Myocyte (in vitro differentiated cells): ENCODE measurements at regions not wholly inside any gene's neighbourhood (a gene's known extent, or its start where the extent isn't known, plus 50 kb on each side); places are given as distances from the start of the nearest gene placed in this dataset.

Experiments used
- DNase-seq: peaks from one replicate; pipeline ENCODE4 v3.0.0-alpha.2; 2012; ENCODE audit warnings: low read depth

DNA sequence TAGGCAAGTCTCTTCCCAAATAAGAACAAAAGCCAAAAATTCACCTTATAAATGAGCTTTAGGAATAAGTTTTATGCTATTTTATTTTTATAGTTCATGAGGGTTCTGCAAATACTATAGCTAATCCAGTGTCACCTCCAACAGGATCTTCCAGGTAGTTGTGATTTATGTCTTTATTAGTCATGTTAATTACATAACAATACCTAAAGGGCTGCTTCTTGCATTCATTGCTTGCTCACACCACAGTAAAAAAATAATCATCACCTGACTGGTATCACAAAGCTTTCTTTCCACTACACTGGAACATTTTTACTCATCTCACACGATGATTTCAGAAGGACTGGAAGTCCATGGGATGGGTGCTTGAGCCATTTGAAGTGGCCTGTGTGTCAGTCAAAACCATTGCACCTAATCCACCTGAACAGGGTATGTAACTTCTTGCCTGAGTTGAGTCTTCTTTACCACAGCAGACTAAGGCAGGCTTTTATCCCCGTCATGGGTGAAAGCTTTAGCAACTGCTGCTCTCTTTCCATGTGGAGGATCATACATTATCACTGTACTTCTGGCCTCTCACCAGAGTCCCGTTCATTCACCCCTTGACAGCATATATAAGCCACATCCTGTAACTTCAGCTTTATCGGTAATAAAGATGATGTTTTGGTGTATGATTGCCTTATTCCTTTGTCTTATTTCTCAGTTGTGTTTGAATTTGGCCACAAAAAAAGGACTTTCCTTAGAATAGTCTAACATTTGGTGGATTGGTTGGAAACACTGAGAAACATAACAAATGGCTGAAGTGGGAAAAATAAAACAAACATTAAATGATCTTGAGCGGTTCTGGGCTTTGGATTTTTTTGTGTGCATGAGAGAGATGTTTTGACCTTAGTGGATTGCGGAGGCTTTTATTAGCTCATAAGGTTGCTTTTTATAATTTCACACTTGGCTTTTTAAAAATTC is 382.6 kb upstream of the THBS1 start:
- DNase-seq = no peak

DNA sequence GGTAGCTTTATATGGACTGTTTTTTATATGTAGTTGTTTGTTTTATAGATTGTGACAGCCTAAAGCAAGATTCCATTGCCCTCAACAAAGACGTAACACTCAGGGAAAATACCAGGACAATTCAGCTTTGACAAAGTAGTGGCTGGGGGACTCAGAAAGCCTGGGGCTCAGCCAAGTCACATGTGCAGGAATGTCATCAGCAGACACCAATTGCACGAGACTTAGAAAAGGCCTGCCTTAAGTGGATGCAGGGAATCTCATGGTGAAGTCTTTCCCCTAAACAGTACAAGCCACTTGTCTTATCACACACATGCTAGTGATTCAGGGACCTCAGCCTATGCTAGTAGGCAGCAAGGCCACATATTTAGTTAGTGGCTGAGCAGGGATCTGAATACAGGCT is 381.8 kb upstream of the THBS1 start:
- peak; percentile 30 for DNase-seq

DNA sequence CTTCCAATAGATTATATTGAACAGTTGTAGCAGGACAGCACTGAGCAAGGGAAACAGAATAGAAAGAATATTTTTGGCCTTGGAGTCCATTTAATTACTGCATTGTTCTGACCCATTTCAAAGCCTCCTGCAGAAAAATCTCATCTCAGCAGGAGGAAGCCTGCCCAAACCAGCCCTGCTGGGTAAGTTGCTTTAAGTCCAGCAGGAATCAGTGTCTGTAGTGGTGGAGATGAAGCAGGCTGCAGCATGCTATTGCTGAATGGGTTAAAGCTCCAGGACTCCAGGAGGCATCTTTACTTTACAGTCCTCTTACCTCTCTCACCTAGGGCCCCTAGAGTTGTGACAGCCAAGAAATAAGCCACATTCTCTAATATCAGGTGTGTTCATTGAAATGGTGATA is 380.3 kb upstream of the THBS1 start:
- DNase-seq = no peak

DNA sequence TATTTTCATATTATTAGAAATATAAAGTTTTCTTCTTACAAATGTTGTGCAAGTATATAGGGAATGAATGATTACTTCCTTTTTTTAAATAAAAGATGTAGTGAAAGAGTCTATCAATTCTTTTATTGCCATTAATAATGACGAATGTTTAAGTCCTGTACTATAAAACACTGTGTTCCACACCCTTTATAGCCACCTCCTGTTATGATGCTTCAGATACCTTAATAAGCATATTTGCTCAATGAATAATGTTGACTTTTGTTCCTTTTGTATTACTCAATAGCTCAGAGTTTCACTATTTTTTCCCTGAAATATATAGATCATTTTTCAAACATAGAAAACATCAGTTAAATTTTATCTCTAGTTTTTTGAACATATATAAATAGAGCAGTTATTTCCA is 378.2 kb upstream of the THBS1 start:
- no peak for DNase-seq

DNA sequence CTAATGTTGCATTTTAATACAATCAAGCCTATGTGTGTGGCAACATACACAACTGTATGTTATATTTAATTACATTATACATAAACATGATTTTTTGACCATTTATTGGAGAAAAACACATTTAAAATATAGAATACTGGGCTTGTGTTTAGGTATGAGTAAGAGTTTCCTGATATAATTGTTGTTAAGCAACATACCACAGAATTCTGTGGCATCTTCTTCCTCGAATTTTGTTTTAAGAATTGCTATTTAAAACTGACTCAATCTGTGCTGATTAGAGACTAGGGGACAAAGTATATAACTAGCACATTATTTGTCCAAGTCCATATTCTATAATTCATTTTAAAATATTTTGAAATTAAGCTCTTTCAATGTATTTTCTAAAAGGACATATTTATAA is 376.8 kb upstream of the THBS1 start:
- DNase-seq = no peak

DNA sequence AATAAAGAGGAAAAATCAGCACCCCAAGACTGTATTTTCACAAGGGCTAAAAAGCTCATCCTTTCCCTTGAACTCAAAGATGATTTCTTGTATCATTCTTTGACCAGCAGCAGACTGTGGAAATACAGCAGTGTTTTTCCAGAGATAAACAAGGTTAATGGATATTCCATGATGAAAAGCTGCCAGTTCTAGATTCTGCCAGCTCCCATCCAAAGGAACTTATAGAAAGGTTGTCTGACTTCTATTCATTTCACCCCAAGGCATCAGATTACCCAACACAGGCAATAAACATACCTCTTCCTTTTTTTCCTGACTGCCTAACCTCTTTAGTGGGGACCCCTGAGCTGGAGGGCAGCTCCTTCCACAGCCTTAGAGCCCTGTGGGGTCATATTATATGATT is 375.8 kb upstream of the THBS1 start:
- no peak for DNase-seq

DNA sequence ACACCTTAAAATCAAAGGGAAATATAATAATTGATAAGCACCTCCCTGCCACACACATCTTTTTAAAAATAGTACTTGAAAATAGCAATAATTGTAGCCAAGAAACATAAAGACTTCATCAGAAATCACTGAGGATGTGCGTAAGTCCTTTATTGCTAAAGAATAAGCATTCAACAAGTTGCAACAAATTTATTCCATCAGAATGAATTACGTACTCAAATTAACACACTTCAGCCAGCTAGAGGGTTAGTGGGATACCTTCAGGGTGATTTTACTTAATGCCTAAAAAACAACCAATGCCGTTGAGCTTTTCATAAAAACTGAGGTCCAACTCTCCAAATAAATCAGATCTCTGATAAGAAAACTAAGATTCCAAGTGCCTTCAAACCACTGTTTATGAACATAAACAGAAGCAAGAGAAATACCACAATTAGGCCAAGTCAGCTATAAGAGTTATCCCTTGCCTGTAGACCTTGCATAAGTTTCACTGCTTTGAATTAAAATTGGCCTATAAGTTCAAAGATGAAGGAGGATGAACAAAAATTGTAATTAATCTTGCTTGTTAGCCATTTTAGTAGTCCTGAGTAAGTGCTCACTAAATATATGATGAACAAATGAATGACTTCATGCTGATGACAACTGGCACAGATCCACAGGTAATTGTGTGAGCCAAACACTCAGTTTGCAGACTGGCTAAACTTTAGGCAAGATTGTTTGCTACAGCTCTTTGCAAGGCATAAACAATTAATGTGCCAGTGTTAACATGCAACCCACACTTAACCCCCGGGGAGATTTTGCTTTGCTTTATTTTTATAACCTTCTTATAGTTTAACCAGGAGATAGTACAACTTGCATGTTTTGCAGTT is 375.1 kb upstream of the THBS1 start:
- DNase-seq = no peak

DNA sequence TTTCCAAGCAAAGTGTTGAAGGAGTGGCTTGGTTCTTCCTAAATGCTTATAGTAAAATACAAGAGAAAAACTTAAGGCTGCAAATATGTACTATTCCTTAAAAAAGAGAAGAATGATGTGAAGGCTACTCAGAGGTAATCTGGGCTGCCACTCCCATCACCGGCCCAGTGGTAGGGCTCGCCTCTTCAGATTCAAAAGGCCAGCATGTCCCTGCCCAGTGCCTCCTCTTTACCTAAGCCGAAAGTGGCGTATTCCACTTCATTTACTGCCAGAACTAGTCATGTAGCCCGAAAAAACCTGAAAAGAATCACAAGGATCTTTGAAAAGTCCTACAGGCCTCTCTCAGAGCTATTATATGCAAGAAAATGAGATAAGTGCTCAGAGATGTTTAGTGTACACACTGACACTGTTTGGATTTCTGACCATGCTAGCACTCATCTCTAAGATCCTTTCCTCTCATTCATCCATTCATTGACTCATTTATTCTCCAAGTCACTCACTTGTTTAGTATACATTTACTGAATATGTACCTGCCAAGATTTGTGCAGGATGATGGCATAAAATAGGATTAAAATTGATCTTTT is 373.3 kb upstream of the THBS1 start:
- DNase-seq = no peak

DNA sequence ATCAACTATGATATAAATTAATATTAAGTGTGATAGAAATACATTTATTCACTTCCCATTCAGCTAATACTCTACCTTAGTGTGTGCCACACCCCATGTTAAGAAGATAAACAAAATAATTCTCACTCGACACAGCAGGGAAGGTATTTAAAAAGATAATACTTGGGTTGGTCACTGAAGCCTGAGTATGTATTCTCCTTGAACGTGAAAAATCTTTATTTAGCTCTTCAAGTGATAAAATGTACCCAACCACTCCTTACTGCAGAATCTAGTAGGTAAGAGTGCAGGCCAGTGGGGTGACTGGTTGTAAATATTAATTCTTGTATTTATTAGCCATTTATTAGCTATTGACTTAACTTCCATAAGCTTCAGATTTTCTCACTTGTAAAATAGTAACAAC is 372.7 kb upstream of the THBS1 start:
- DNase-seq = no peak

DNA sequence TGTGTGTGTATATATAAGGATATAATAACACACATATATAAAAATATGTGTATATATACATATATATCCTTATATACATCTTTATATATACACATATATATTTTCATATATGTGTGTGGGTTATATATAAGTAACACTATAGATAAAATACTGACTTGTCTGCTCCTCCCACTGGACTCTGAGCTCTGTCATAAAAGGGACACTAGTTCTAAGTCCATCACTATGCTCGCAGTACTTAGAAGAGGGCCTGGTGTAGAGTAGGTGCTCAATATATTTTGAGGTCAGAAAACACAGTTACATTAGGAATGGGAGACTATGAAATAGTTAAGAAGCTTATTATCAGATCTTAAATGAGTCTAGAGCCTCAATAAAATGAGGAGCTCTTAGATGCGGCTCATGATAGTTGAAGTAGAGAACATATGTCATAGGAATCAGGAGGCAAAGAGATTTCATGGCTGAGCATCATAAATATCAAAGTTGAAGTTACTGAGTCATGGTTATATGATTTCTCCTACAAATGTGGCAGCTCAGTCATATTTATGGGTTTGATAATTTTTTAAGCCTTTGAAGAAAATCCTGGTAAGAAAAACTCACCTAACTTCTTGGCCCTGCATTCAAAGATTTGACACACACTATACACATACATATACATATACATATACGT is 371.2 kb upstream of the THBS1 start:
- no peak for DNase-seq

DNA sequence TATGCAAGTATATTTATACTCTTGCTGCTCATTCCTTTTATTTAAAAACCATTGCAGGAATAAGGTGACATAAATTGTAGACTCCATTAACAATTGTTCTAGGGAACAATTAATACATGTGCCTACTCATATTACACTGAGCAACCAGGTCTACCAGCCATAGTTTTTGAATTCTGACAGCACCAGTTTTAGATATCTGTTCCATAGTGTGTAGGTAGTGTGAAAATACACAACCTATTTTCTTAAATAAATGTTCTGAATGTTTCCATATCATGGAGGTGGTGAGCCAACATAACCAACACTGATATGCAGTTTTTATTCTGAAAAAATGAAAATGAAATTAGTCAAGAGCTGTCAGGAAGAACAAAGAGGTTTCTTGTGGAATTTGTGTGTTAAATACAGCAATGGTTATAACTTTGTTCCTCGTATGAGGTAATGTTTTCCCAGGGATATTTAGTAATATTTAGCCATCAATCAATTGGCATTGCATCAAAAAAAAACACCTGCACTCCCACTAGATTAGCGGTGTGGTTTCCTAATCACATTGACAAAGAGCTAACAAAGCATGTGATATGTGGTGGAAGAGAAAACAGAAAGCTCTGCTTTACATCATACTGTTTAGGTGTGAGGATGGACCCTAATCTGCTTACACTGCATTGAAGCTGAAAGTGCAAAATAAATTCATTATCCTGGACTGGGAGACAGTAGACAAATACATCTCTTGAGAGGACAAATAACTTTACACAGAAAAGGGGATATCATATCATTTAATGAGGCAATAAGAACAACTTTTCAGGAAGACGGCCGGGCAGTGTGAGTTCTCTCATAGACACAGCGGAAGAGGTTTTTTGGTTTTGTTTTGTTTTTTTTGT is 369.5 kb upstream of the THBS1 start:
- DNase-seq = no peak

DNA sequence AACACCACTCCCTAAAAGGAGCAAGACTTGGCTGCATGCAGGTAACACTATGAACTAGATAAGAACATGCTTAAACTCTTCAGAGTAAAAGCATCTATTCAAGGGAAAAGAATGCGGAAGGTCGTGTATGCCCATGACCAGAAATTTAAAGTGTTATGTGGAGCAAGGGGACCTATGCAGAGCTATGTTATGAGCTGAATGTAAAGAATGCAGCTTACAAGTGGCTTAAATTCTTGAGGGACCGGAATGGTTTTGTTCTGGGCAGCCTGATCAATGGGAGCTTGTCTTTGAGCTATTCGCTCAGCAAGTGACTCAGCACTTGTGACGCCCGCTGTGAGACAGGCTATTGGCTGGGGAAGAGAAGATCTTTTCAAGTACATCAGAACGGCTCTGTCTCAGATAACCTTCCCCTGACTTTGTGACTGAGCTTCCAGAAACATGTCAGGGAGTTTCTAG is 367.5 kb upstream of the THBS1 start:
- DNase-seq = no peak

DNA sequence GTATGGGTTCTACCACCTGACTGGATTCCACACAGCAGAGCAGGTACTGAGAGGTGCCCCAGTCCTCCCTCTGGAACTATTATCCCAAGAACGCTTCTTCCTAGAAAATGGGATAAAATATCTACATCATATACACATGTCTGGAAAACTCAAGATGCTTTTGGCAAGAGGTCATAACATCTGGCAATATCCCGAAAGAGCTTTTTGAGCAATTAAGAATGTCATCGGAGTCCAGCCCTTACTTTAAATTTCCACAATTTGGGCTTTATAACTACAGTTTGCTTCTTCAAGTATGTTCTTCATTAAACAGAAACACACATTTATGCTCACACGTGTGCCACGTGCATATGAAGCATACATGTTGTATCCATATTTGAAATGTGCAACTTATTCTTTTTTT is 365.9 kb upstream of the THBS1 start:
- no peak for DNase-seq

DNA sequence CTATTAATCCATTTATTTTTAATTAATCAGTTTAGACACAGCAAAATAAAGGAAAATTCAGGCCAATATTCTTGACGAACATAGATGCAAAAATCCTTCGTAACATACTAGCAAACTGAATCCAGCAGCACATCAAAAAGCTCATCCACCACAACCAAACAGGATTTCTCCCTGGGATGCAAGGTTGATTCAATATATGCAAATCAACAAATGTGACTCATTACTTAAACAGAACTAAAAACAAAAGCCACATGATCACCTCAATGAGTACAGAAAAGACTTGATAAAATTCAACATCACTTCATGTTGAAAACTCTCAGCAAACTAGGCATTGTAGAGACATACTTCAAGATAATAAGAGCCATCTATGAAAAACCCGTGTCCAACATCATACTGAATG is 364.1 kb upstream of the THBS1 start:
- no peak for DNase-seq

DNA sequence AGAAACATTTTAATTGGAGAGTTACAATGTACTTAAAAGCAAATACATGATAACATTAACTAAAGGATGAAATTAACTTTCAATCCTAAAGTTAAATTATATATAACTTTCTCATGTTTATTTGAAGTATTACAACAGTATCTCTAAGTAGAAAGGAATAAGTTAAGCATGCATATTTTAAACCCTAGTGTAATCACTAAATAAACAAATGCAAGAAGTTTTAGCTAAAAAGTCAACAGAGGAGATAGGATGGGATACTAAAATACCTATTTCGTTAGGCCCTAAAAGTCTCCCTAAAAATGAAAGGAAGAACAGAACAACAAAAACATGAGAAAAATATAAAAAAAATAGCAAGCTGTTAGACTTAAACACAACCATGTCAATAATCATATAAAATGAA is 361.3 kb upstream of the THBS1 start:
- no peak for DNase-seq

DNA sequence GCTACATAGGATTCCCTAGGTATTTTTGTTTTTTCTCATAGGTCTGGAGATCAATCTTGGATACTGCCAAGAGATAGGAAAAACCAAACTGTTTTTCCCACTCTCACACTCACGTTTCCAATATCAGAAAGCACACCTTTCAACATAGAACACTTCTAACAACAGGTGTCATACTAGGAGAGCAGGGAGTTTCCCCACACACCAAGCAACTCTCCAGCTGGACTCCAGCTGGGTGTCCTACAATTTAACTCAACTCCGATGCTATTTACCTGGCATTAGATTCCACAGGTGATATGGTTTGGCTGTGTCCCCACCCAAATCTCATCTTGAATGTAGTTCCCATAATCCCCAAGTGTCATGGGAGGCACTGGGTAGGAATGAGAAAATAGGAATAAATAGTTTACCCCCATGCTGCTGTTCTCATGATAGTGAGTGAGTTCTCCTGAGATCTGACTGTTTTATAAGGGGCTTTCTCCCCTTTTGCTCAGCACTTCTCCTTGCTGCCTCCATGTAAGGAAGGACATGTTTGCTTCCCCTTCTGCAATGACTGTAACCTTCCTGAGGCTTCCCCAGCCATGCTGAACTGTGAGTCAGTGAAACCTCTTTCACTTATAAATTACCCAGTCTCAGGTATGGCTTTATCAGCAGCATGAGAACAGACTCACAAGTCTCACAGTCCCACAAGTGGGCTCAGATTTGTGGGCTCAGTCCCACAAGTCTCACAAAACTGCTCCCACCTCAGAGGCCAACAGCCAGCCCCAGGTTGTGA is 354.5 kb upstream of the THBS1 start:
- no peak for DNase-seq

DNA sequence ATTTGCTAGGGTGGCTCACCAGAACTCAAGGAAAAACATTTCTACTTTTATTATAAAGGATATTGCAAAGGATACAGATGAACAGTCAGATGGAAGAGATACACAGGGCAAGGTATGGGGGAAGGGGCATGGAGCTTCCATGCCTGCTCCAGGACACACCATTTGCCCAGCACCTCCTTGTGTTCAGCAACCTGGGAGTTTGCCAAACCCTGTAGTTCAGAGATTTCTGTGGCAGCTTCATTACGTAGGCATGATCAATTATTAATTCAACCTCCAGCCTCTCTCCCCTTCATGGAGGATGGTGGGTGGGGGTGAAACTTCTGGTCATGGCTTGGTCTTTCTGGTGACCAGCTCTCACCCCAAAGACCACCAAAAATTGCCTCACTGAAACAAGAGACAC is 353.9 kb upstream of the THBS1 start:
- DNase-seq = no peak

DNA sequence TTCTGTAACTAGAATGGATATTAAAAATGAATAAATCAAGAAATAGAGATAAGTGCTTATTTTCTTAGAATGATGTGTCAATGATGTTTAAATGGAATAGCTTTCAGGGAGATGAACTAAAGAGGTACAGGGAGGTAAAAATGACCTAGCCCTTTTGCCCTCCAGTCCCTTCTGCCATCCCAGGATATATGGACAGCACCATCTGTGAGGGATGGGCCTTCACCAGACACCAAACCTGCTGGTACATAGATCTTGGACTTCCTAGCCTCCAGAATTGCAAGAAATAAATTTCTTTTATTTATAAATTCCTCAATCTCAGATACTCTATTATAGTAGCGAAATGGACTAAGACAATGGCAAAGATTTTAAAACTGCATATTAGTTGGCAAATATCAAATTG is 352.0 kb upstream of the THBS1 start:
- peak; percentile 59 for DNase-seq

DNA sequence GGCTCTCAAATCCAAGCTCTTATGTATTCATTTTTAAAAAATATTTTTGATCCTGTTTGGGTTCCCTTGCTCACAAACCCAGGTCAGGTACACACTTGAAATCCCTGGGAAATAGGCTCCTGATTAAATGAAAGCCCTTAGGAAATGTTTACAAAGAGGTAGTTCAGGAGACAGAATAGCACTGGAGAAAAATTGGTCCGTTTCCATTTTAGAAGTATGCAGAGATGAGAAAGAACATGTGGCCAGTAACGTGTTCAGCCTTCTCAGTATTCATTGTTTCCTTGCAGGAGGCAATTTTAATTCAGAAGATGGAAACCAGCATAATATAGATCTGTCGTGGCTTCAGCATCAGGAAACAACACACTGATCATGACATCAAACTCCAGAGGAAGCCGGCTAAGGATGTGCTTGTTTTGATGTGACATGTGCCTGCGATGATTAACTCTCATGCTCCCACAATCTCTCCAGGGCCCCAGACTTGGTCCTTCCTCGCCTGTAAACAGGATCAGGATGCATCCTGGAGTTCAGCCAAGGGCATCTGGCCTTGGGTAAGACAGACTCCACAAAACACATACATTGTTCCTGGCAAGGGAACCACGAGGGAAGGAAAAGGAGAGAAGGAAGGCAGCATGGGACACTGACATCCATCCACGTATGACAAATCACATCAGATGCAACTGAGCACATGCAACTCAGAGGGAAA is 350.5 kb upstream of the THBS1 start:
- DNase-seq = peak; percentile 69
